ENCODE measurements at regions not wholly inside any gene's neighbourhood (a gene's known extent, or its start where the extent isn't known, plus 50 kb on each side); places are given as distances from the start of the nearest gene placed in this dataset.

- no peak for TF ChIP-seq POLR2A (IDR thresholded peaks at IDR 0.05)
- TF ChIP-seq, protein P1, sequence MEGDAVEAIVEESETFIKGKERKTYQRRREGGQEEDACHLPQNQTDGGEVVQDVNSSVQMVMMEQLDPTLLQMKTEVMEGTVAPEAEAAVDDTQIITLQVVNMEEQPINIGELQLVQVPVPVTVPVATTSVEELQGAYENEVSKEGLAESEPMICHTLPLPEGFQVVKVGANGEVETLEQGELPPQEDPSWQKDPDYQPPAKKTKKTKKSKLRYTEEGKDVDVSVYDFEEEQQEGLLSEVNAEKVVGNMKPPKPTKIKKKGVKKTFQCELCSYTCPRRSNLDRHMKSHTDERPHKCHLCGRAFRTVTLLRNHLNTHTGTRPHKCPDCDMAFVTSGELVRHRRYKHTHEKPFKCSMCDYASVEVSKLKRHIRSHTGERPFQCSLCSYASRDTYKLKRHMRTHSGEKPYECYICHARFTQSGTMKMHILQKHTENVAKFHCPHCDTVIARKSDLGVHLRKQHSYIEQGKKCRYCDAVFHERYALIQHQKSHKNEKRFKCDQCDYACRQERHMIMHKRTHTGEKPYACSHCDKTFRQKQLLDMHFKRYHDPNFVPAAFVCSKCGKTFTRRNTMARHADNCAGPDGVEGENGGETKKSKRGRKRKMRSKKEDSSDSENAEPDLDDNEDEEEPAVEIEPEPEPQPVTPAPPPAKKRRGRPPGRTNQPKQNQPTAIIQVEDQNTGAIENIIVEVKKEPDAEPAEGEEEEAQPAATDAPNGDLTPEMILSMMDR (IDR thresholded peaks at IDR 0.05) = no peak
Measured at GRCh38 chr2:58925676-58926081, 684.6 kb upstream of the FANCL start.
